DMS114 treated with DMSO at 0.1 percent for 48 hours (cell line): ENCODE measurements at regions not wholly inside any gene's neighbourhood (a gene's known extent, or its start where the extent isn't known, plus 50 kb on each side); places are given as distances from the start of the nearest gene placed in this dataset.

Experiments
- DNase-seq: peaks from one replicate; lab custom pipeline; 2025; ENCODE audit not compliant: unreplicated experiment; lab: John Stamatoyannopoulos, UW

DNA sequence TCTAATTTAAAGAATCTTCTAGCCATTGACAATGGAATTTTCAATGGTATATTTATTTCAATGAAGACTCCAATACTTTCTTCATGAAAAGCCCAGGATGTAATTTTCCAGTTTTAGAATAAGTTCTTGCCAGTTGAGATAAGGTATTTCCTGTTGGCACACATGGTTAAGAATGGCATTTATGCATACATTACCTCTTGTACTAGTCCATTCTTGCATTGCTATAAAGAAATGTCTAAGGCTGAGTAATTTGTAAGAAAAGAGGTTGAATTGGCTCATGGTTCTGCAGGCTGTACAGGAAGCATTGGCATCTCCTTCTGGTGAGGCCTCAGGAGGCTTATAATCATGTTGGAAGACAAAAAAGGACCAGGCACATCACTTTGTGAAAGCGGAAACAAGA, 1179.6 kb downstream of the AMY1C start:
- DNase-seq = no peak

DNA sequence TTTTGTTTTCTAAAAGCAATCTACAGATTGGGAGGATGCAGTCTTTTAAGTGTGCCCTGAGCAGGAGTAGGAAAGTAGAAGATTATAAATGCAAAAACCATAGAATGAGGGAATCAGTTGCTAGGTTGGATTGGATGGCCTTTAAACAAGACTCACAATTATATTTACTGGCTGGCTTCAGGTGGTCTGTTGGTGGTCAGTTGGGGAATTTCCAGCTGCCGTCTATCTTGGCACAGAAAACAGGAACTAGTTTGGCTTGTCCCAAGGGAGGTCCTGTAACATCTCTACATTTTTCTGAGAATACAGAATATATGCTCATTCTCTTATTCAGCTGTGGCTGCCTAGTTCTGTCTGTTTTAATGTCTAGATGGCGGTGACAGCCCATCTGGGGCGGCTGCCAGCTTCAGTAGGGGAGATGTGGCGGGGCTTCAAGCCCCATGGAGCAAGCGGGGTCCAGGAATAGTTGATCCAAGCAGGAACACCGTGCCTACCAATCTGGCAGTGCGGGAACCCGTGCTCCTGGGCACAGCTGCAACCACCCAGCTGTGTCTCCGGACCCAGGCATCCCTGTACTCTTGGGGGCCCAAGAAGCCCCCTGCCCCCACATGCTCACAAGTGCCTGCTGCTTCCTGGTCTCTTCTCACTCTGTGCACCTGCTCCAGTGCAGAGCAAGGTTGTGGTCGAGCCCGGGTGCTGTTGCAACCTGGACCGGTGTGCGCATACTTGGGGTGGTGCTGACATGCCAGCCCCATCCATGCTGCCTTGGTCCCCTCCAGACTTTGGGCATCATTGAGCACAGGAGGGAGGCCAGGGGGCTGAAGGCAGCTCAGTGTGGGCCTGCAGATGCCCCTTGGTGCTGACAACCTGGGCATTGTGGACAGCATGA, 1182.6 kb downstream of the AMY1C start:
- no peak for DNase-seq

DNA sequence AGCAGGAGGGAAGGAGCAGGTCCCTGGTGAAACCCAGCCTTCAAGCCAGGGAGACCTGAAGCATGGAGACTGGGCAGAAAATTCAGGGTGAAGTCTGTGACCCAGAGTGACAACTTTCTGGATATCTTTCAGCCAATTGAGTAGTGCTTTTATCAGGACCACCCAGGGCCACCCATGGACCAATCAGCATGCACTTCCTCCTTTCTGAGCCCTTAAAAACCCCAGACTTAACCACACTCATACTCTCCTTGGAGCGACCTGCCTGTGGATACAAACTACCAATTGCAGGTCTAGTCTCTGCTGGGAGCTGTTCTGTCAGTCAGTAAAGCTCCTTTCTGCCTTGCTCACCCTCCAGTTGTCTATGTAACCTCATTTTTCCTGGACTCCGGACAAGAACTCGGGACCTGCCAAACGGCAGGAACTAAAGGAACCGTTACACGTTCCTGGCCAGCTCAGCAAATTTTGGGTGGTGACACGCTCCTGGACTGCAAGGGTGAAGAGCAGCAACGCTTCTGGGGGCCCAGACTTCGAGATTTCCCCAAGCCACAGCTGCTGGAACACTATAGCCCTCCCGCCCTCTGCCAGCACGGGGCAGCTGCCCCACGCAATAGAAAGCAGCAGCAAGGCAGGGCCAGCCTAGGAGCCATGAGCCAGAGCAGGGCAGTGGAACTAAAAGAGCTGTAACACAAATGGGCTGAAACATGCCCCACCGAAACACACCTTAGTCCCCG, 1183.4 kb downstream of the AMY1C start:
- DNase-seq = no peak

DNA sequence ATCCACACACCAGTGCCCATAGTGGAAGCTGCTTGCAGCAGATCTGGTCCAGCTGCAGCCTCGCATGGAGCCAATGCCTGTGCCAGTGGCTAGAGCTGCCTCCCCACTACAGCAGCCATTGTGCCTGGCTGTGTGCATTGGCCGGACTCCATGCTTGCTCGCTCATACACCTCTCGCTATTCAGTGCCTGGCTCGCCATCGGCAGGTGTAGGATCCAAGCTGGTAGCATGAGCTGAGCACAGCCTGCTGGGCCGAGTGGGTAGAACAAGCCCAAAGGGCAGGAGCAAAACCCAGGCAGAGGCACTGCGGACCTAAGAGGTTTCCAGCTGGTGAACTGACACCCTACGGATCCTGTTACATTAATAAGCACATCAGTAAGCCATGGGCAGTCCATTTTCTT, 1184.1 kb downstream of the AMY1C start:
- no peak for DNase-seq

DNA sequence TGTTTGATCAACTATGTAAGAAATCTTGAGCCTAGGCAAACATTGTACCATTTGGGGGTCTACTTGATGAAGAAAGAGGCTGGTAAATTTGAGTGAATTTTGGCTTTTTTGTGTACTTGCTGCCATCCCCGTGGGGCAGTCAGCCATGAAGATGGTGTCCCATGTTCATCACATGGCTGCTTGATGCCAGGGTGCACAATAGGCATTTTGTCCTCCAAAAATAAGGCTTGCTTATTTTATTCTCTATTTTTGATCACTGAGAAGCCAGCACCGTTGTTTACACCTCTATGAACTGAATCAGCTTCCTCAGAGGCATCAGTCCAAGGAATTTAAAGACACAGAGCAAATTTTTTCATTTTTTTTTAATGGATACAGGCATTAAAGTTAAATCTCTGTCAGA, 1195.7 kb downstream of the AMY1C start:
- no peak for DNase-seq

DNA sequence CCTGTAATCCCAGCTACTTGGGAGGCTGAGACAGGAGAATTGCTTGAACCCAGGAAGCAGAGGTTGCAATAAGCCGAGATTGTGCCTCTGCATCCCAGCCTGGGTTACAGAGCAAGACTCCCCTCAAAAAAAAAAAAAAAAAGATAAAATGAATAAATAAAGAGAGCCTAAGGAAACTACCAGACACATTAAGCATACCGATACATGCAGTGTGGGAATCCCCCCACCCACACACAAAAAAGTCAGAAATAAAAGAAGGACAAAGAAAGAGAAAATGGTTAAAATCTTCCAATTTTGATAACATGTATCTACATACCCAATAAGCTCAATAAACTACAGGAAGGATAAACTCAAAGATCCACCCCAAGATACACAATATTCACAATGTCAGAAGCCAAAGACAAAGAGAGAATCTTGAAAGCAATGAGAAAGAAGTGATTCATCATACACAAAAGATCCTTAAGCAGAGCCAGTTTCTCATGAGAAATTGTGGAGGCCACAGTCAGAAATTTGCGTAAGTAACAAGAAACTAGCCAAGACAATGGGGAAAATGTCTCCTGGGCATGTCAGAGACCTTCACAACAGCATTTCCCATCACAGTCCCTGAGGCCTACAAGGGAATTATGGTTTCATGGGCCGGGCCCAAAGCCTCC, 1197.0 kb downstream of the AMY1C start:
- no peak for DNase-seq

DNA sequence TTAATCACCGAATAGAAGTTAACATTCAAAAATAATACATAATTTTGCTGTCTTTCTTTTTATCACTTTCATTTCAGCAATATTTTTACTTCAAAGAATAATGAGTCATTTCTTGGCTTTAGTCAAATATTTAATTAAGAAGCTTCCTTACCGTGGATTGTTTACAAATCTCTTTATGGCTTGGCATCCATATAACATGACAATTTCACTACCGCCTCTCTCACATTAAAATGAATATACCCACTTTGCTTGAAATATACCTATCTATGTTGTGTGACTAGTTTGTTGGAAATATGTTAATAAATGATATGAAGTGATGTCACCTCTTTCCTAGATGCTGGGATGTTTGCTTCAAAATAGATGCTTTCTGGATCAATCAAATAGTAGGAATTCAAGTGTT, 1203.9 kb downstream of the AMY1C start:
- no peak for DNase-seq

DNA sequence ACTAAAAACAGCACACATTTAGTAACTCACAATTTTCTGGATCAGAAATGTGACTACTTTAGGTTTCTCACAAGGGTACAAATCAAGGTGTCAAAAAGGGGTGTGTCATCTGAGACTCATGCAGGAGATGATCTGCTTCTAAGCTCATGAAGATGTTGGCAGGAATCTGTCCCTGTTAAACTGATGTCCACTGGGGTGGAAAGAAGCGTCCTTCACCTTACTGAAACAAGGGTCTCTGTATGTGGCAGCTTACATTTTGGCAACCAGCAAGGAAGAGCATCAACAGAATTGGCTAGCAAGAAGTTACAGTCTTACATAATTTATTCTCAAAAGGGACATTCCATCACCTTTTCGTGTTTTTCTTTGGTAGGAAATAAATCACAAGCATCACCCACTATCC, 1223.8 kb downstream of the AMY1C start:
- no peak for DNase-seq

DNA sequence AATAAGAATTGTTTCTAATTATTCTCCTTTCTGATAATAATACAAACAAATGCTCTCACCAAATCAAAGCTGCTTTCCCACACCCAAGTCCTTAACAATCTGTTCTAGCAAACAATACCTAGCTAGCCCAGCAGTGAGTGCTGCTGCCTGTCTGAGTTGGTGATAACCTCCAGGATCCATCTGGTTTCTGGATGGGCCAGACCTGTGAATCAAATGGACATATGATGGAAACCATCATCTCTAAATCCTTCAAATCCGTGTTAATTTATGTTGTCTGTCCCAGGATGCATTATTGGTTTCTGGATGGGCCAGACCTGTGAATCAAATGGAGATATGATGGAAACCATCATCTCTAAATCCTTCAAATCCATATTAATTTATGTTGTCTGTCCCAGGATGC, 1230.0 kb downstream of the AMY1C start:
- DNase-seq = no peak

DNA sequence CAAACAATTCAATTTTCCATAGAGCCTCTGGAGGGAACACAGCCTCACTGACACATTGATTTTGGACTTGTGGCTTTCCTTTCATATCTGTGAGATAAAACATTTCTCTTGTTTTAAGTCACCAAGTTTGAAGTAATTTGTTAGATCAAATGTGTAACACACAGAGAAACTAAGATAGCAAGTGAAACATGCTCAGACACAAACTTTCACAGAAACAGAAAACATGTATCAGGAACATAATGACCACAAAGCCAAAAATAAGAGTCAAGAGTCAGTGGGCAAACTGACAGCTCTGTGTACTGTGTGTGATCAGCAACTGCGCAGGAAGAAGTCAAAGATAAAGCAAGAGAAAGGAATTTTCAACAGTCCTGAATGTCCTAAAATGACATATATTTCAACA, 1237.5 kb downstream of the AMY1C start:
- DNase-seq = no peak

DNA sequence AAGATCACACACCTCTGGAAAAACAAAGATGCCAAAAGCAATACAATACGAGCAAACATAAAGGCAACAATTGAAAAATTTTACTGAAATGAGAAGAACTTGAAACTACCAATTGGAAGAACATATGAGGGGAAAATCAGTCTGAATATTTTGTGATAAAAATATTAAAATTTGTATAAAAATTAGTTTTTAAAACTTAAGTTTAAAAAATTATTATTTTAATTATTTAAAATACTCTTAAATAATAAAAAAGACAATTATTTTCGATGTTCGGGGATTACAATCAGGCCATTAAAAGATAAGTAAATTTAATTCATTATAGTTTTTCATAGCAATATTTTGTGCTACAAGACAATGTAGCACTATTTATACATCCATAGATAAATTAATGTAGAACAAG, 1239.3 kb downstream of the AMY1C start:
- DNase-seq = no peak

DNA sequence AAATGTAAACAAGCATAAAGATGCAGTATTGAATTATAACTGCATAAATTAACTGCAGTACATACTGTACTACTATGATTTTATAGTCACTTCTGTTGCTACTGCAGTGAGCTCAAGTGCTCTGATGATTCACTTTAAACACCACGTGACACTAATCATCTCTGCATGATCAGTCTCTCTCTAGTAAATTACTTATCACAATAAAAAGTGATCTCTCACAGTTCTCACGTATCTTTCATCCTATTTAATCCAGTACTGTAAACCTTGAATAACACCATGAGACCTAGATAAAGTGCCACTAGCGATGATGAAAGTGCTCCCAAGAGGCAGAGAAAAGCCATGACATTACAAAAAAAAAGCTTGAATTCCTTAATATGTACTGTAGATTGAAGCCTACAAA, 1242.0 kb downstream of the AMY1C start:
- DNase-seq = no peak

DNA sequence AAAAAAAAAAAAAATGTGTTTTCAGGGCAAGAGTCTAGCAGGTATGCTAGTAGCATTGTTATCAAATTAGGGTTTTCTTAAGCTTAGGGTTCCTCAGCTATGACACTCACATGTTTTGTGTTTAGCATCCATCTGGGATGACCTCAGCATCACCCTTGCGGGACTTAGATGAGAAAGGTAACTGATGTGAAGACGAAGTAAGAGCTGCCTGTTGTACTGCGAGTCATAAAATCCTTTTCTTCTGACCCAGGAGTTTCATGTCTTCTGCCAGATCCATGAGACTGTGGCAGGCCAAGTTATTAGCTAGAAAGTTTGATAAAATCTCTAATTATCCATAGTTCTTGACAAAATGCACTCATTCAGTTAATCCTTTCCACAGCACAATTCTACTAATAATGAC, 1251.1 kb downstream of the AMY1C start:
- DNase-seq = no peak

DNA sequence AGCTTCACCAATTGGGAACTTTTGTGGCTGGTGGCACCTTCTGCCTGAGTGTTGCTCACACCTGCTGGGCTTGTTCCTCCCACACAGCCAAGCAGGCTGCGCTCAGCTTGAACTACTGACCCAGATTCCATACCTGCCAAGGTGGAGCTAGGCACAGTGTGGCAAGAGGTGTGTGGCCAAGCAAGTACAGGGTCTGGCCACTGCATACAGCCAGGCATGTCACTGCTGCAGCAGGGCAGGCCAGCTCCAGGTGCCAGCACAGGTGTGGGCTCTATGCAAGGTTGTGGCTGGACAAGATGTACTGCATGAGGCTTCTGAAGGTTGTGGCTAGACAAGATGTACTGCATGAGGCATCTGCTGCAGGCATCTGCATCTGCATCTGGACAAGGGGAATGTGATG, 1254.8 kb downstream of the AMY1C start:
- DNase-seq = no peak

DNA sequence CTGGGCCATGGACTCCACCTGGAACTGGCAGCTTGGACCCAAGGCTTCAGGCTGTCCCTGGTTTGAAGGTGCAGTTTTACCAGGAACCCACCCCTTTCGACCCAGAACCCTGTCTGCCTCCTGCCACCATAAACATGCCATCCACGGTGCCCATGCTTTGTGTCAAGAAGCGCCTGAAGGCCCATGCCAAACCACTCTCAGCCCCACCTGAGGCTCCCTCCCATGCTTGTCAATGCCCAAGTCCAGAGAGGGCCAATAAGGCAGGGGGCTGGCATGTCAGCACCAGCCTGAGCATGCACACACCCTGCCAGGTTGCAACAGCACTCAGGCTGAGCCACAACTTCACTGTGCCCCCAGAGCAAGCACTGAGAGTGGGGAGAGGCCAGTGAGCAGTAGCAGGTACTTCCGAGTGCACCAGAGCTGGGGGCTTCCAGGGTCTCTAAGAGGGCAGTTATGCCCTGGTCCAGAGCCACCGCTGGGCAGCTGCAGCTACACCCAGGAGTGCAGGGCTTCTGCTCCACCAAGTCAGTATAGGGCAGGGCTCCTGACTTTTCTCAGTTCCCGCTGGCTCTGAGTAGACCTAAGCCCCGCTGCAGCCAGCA, 1256.0 kb downstream of the AMY1C start:
- DNase-seq = no peak

DNA sequence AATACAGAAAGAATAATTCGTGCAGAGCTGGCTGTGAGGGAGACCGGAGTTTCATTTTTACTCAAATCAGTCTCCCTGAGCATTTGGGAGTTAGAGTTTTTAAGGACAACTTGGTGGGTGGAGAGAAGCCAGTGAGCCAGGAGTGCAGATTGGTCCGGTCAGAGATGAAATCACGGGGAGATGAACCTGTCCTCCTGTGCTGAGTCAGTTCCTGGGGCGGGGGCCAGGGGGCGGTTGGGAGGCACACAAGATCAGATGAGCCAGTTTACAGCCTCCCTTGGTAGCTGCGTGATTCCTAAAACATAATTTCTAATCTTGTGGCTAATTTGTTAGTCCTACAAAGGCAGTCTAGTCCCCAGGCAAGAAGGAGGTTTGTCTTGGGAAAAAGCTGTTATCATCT, 1267.9 kb downstream of the AMY1C start:
- DNase-seq = no peak

DNA sequence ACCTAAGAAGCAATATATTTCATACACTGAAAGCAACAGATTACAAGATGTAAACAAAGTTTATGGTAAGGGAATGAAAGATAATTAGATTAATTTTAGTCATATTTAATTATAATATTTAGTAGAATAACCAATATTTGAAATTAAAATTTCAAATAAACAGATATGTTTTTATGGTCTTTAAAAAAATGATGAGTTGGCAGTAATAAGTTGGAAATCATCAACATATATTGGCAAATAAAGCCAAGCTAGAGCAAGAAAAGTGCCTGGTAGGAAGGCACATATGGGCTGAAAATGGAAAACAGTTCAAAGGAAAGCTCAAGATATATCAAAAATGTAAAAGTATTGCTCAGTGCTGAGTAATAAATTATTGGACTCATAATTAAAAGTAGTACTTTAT, 1274.0 kb downstream of the AMY1C start:
- DNase-seq = no peak

DNA sequence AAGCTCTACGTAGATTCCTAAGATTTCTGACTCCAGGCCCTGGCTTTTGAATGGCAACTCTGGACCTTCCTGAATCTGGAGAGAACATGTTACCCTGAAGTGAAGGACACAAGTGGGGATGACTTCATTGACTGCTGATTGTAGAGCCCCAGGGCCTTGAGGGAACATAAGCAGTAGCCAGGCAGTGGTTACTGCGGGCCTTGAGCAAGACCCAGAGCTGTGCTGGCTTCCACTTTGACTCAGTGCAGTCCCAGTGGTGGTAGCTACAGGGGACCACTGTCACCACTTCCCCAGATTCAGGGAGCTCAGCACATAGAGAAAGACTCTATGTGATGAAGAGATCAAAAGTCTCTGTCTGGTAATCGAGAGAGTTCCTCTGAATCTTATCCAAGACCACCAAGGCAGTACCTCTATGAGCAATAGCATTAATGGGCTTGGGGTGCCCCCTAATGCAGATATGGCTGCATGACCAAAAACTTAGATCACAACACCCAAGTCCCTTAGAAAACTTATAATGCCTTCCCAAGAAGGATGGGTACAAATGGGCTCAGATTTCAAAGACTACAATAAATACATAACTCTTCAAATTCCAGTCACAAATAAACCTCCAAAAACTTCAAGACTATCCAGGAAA, 1278.3 kb downstream of the AMY1C start:
- DNase-seq = no peak

DNA sequence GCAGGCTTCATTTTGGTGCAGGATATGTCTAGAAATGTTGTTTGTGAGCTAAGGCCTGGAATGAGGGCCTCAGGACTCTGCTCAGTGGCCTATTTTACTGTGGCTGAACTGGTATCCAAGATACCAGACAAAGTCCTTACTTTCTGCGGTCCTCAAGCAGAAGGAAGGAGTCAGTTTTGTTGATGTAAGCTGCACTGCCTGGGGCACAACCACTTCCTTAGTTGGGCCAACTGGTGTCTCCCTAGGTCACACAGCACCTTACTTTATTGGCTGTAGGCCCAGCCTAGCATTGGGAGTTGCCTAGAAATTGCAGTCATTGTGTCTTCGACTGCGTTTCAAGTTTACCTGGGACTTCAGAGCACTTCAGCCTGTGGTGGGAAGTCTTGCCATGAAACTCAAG, 1322.7 kb downstream of the AMY1C start:
- no peak for DNase-seq

DNA sequence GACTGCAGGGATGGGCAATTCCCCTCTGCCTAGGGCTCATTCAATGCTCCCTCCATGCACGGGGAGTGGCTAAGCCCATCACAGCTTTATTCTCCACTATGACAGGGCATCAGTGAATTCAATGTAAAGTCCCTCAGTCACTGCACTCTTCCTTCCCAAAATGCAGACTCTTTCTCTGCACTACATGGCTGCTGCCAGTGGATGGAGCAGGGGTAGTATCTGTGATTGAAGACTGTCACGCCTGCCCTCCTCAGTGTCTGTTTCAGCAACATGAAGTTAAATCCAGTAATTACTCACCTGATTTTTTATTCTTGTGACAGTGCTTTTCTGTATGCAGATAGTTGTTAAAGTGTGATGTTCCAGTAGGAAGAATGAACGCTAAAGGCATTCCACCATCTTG, 1323.2 kb downstream of the AMY1C start:
- no peak for DNase-seq

DNA sequence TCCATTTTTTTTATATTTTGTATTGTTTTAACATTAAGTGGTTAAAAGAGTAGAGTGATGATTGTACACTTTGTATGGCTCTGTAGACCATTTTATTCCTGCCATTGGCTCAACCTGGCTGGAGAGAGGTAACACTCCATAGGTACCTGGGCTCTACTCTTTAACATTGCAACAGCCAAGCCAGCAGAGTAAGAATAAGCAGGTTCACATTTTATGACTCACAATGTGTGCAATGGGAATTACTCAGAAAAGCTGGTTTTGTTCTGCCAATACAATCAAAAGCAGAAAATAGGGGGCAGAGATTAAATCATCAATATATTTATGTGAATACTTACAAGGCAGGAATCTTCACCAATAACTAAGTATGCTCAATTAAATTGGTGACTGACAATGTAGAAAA, 1324.0 kb downstream of the AMY1C start:
- DNase-seq = no peak
